ENCODE measurements at regions not wholly inside any gene's neighbourhood (a gene's known extent, or its start where the extent isn't known, plus 50 kb on each side); places are given as distances from the start of the nearest gene placed in this dataset.

DNA sequence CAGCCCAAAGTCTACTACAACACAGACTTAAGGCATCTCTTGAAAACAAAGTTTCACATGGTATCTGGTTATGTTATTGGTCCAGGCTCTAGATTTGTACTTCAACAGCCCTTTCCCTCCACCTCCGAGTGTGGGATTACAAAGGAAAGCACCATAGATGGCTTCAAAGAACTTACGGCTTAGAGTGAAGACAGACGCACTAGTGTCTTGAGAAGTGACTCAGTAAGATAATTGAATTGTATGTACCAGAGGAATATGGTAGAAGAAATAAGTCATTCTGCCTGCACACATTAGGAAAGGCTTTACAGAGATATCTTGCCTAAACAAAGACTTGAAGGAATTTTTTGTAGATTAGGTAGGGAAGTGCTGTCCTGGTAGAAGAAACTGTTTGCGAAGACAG is 392.3 kb upstream of the TNP1 start:
- intact Hi-C loops (cut with micrococcal nuclease), result no loop called here
- Histone ChIP-seq H3K27ac (ENCODE audit: low read length in 2 of 2) (no peak overlapping the region), H3K79me2 (ENCODE audit: control insufficient read depth, insufficient read depth, low read length) (no peaks in the 10 kb centered on the region), H3K4me2 (replicated peaks; ENCODE audit: low read depth, low read length, poor library complexity, severe bottlenecking) (no peak overlapping the region), H2AFZ (ENCODE audit: insufficient read depth, low read depth, low read length, poor library complexity, severe bottlenecking) (no peak overlapping the region), H3K9ac (ENCODE audit: low read length) (no peak overlapping the region), H3K4me1 (ENCODE audit: control insufficient read depth in 2 of 2, insufficient read depth in 2 of 2, low read length in 2 of 2) (peaks cover 4 to 5% of the 10 kb centered on the region in 2 donors), H4K20me1 (ENCODE audit: control insufficient read depth, insufficient read depth, low read length, poor library complexity, severe bottlenecking) (no peaks in the 10 kb centered on the region), H3K27me3 (replicated peaks in 1 of 4; ENCODE audit: control extremely low read depth in 1 of 4, control insufficient read depth in 3 of 4, insufficient read depth in 4 of 4, low read length in 3 of 4) (peaks cover 0 to 26% (median 10%) of the 10 kb centered on the region in 4 experiments), H3K9me3 (ENCODE audit: control extremely low read depth in 1 of 3, control insufficient read depth in 2 of 3, insufficient read depth in 1 of 3, low read length in 2 of 3) (no peaks in the 10 kb centered on the region), H3K4me3 (ENCODE audit: control extremely low read depth in 1 of 5, extremely low read depth in 1 of 5, insufficient read depth in 1 of 5, low read depth in 2 of 5, low read length in 4 of 5) (no peak overlapping the region), H3K36me3 (replicated peaks in 1 of 2; ENCODE audit: control extremely low read depth in 1 of 2, control insufficient read depth in 1 of 2, extremely low read depth in 1 of 2, insufficient read depth in 2 of 2, low read length in 1 of 2) (no peaks in the 10 kb centered on the region)
- Mint-ChIP-seq H3K9me3 (ENCODE audit: insufficient read depth) (no peaks in the 10 kb centered on the region), H3K27ac (no peak overlapping the region), H3K4me1 (no peaks in the 10 kb centered on the region), H3K27me3 (peaks cover 34% of the 10 kb centered on the region), H3K4me3 (no peak overlapping the region)
- ChIA-PET CTCF (no interaction called here), POLR2A (no interaction called here)
- DNase-seq (no peak), ATAC-seq (ENCODE audit: low read depth) (no peak)
- no peak for TF ChIP-seq EZH2 (IDR thresholded peaks at IDR 0.05; ENCODE audit: borderline replicate concordance, insufficient read depth, low read depth, low read length, poor library complexity, severe bottlenecking)
- TF ChIP-seq, protein P1, sequence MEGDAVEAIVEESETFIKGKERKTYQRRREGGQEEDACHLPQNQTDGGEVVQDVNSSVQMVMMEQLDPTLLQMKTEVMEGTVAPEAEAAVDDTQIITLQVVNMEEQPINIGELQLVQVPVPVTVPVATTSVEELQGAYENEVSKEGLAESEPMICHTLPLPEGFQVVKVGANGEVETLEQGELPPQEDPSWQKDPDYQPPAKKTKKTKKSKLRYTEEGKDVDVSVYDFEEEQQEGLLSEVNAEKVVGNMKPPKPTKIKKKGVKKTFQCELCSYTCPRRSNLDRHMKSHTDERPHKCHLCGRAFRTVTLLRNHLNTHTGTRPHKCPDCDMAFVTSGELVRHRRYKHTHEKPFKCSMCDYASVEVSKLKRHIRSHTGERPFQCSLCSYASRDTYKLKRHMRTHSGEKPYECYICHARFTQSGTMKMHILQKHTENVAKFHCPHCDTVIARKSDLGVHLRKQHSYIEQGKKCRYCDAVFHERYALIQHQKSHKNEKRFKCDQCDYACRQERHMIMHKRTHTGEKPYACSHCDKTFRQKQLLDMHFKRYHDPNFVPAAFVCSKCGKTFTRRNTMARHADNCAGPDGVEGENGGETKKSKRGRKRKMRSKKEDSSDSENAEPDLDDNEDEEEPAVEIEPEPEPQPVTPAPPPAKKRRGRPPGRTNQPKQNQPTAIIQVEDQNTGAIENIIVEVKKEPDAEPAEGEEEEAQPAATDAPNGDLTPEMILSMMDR (IDR thresholded peaks at IDR 0.05), result no peak
- WGBS (ENCODE audit: insufficient coverage), result 100% methylated on average over 2 of the region's 4 CpGs

DNA sequence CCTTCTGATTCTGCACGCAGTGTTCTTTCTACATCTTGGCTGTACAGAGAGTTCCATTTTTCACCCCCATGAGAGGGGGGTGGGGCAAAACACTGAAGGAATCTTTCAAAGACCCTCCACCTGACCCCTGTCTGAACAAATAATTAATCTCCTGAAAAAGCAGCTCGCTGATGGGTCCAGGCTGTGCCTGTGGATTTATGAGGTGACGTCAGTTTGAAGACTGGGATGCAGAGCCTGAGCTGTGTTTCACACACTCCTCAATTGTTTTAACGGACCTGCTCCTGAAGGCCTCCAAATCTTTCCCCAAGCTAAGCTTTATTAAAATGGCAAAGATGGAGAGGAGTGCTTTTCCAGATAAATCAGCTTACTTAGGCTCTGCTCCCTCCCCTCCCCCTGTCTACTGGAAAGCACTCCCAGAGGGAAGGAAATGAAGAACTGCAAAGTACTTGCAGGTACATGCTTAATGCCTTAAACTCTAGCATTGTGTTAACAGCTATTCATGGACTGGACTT is 390.2 kb upstream of the TNP1 start:
- Histone ChIP-seq H3K4me2 (replicated peaks; ENCODE audit: low read depth, low read length, poor library complexity, severe bottlenecking) (no peak overlapping the region), H3K36me3 (replicated peaks in 1 of 2; ENCODE audit: control extremely low read depth in 1 of 2, control insufficient read depth in 1 of 2, extremely low read depth in 1 of 2, insufficient read depth in 2 of 2, low read length in 1 of 2) (no peaks in the 10 kb centered on the region), H3K4me3 (ENCODE audit: control extremely low read depth in 1 of 5, extremely low read depth in 1 of 5, insufficient read depth in 1 of 5, low read depth in 2 of 5, low read length in 4 of 5) (no peak overlapping the region), H3K27me3 (replicated peaks in 1 of 4; ENCODE audit: control extremely low read depth in 1 of 4, control insufficient read depth in 3 of 4, insufficient read depth in 4 of 4, low read length in 3 of 4) (peaks cover 0 to 21% (median 10%) of the 10 kb centered on the region in 4 experiments), H4K20me1 (ENCODE audit: control insufficient read depth, insufficient read depth, low read length, poor library complexity, severe bottlenecking) (no peaks in the 10 kb centered on the region), H3K27ac (ENCODE audit: low read length in 2 of 2) (no peak overlapping the region), H2AFZ (ENCODE audit: insufficient read depth, low read depth, low read length, poor library complexity, severe bottlenecking) (no peak overlapping the region), H3K9me3 (ENCODE audit: control extremely low read depth in 1 of 3, control insufficient read depth in 2 of 3, insufficient read depth in 1 of 3, low read length in 2 of 3) (no peaks in the 10 kb centered on the region), H3K79me2 (ENCODE audit: control insufficient read depth, insufficient read depth, low read length) (no peaks in the 10 kb centered on the region), H3K4me1 (ENCODE audit: control insufficient read depth in 2 of 2, insufficient read depth in 2 of 2, low read length in 2 of 2) (peaks cover 4 to 5% of the 10 kb centered on the region in 2 donors), H3K9ac (ENCODE audit: low read length) (no peak overlapping the region)
- ChIA-PET CTCF (no interaction called here), POLR2A (no interaction called here)
- no peak overlapping the region for H3K27ac Mint-ChIP-seq
- WGBS (ENCODE audit: insufficient coverage), result 100% methylated on average over 1 of the region's 4 CpGs
- intact Hi-C loops (cut with micrococcal nuclease), result no loop called here
- H3K4me3 Mint-ChIP-seq, result no peak overlapping the region
- H3K27me3 Mint-ChIP-seq, result peaks cover 28% of the 10 kb centered on the region
- DNase-seq (no peak), ATAC-seq (ENCODE audit: low read depth) (no peak)
- no peak for TF ChIP-seq EZH2 (IDR thresholded peaks at IDR 0.05; ENCODE audit: borderline replicate concordance, insufficient read depth, low read depth, low read length, poor library complexity, severe bottlenecking)
- TF ChIP-seq, protein P1 (IDR thresholded peaks at IDR 0.05), result no peak
- no peaks in the 10 kb centered on the region for H3K4me1 Mint-ChIP-seq
- no peaks in the 10 kb centered on the region for H3K9me3 Mint-ChIP-seq (ENCODE audit: insufficient read depth)
